Neural progenitor cell (in vitro differentiated cells): ENCODE measurements at regions not wholly inside any gene's neighbourhood (a gene's known extent, or its start where the extent isn't known, plus 50 kb on each side); places are given as distances from the start of the nearest gene placed in this dataset.

Source experiments
- DNase-seq: peaks from one replicate; pipeline ENCODE4 v3.0.0-alpha.2; 2016; ENCODE audit warnings: low spot score
- H2AFZ ChIP-seq: fragments of 200-600 bp; sonication (generic); replicated peaks from 2 replicates; pipeline ENCODE4 v1.6.1; 2016; ENCODE audit warnings: antibody characterized with exemption
- H3F3A ChIP-seq: fragments of 200-600 bp; sonication (generic); 2 replicates; pipeline ENCODE4 v1.6.1; 2016; ENCODE audit warnings: antibody characterized with exemption, low read depth
- H3K27ac ChIP-seq: fragments of 200-600 bp; sonication (generic); 2 replicates; pipeline ENCODE4 v1.5.1; 2016; ENCODE audit warnings: mild to moderate bottlenecking
- H3K27me3 ChIP-seq: fragments of 200-600 bp; sonication (generic); 2 replicates; pipeline ENCODE4 v1.6.1; 2016; ENCODE audit warnings: mild to moderate bottlenecking, moderate library complexity
- H3K36me3 ChIP-seq: fragments of 200-600 bp; sonication (generic); 2 replicates; pipeline ENCODE4 v1.5.1; 2016
- H3K4me1 ChIP-seq: fragments of 200-600 bp; sonication (generic); 2 replicates; pipeline ENCODE4 v1.6.1; 2016; ENCODE audit warnings: mixed run types
- H3K4me2 ChIP-seq: fragments of 200-600 bp; sonication (generic); 2 replicates; pipeline ENCODE4 v1.6.1; 2016
- H3K4me3 ChIP-seq: fragments of 200-600 bp; sonication (generic); 2 replicates; pipeline ENCODE4 v1.5.1; 2016
- H3K79me2 ChIP-seq: fragments of 200-600 bp; sonication (generic); 2 replicates; pipeline ENCODE4 v1.6.1; 2016; ENCODE audit warnings: low read depth
- H3K9ac ChIP-seq: fragments of 200-600 bp; sonication (generic); 2 replicates; pipeline ENCODE4 v1.6.1; 2016
- H3K9me3 ChIP-seq: fragments of 200-600 bp; sonication (generic); 2 replicates; pipeline ENCODE4 v1.5.1; 2016; ENCODE audit warnings: low read depth
- H4K20me1 ChIP-seq: fragments of 200-600 bp; sonication (generic); 2 replicates; pipeline ENCODE4 v1.6.1; 2016; ENCODE audit warnings: low read depth
- H3K27ac Mint-ChIP-seq: 3 replicates; pipeline ENCODE4 v1.8.0; 2021; ENCODE audit warnings: mixed read lengths
- H3K27me3 Mint-ChIP-seq: 2 replicates; pipeline ENCODE4 v1.8.0; 2022; ENCODE audit warnings: low read depth, mild to moderate bottlenecking, inconsistent platforms, moderate library complexity, mixed read lengths; ENCODE audit not compliant: insufficient read depth
- H3K36me3 Mint-ChIP-seq: 3 replicates; pipeline ENCODE4 v1.8.0; 2021; ENCODE audit warnings: mixed read lengths
- H3K4me1 Mint-ChIP-seq: 3 replicates; pipeline ENCODE4 v1.8.0; 2021; ENCODE audit warnings: mixed read lengths
- H3K4me3 Mint-ChIP-seq: 3 replicates; pipeline ENCODE4 v1.8.0; 2021; ENCODE audit warnings: mild to moderate bottlenecking, moderate library complexity, mixed read lengths
- H3K9me3 Mint-ChIP-seq: 3 replicates; pipeline ENCODE4 v1.8.0; 2020; ENCODE audit warnings: mixed read lengths
- EZH2 ChIP-seq: fragments of 200-600 bp; sonication (generic); IDR thresholded peaks from 2 replicates; pipeline ENCODE4 v1.6.1; 2017; ENCODE audit warnings: antibody characterized with exemption, mild to moderate bottlenecking, moderate library complexity
- EZH2phosphoT487 ChIP-seq: fragments of 200-600 bp; sonication (generic); IDR thresholded peaks from 2 replicates; pipeline ENCODE4 v1.6.1; 2017; ENCODE audit warnings: antibody characterized with exemption
- TF ChIP-seq, protein P1 (sequence below): fragments of 200-600 bp; sonication (generic); IDR thresholded peaks from 2 replicates; pipeline ENCODE4 v1.5.1; 2017; ENCODE audit warnings: antibody characterized with exemption, mild to moderate bottlenecking

DNA sequence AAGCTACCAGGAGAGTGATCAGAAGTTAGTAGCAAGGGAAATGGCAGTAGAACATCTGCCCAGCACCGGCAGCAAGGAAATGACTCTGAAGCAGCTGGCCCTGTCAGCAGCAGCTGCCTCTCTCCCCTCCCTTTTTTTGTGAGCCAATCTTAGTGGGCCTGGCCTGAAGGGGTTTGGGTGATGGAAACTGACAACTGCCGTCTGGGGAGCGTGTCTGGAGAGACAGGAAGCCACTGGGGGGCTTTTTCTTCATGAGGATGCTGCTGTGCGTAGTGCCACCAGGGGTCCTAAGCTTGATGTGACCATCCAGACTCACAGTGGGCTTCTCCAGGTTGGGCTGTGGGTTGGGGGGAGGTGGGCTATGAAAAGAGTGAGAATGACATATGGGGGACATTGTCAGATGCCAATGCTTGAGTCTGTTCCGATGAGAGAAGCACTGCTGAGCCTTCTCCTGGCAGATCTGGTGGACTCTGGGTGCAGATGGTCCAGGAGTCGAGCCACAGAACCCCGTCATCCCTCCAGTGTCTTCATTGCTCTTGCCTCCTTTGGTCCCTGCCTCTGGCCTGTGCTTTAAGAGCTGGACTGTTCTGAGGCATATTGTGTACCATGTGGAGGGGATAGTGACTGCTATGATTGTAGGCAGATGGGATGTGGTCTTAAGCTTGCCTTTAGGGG is 87.6 kb upstream of the HIF1A start:
- Histone ChIP-seq H3K27me3 (peaks cover 30% of the 10 kb centered on the region), H4K20me1 (peaks cover 32% of the 10 kb centered on the region), H3K4me2 (peak overlapping the region; percentile 65), H3K79me2 (no peaks in the 10 kb centered on the region), H3K36me3 (no peaks in the 10 kb centered on the region), H3K9me3 (no peaks in the 10 kb centered on the region), H3F3A (peaks cover 38% of the 10 kb centered on the region), H3K9ac (no peak overlapping the region), H3K4me1 (peaks cover 37% of the 10 kb centered on the region), H2AFZ (no peak overlapping the region), H3K27ac (no peak overlapping the region), H3K4me3 (no peak overlapping the region)
- Mint-ChIP-seq H3K27me3 (peaks cover 4% of the 10 kb centered on the region), H3K9me3 (no peaks in the 10 kb centered on the region), H3K4me3 (peak overlapping the region; percentile 48), H3K4me1 (peaks cover 56% of the 10 kb centered on the region), H3K27ac (peak overlapping the region; percentile 57), H3K36me3 (no peaks in the 10 kb centered on the region)
- TF ChIP-seq, protein P1, sequence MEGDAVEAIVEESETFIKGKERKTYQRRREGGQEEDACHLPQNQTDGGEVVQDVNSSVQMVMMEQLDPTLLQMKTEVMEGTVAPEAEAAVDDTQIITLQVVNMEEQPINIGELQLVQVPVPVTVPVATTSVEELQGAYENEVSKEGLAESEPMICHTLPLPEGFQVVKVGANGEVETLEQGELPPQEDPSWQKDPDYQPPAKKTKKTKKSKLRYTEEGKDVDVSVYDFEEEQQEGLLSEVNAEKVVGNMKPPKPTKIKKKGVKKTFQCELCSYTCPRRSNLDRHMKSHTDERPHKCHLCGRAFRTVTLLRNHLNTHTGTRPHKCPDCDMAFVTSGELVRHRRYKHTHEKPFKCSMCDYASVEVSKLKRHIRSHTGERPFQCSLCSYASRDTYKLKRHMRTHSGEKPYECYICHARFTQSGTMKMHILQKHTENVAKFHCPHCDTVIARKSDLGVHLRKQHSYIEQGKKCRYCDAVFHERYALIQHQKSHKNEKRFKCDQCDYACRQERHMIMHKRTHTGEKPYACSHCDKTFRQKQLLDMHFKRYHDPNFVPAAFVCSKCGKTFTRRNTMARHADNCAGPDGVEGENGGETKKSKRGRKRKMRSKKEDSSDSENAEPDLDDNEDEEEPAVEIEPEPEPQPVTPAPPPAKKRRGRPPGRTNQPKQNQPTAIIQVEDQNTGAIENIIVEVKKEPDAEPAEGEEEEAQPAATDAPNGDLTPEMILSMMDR: peak; percentile 29
- TF ChIP-seq EZH2: no peak
- DNase-seq: peak; percentile 28

- H2AFZ ChIP-seq: no peak overlapping the region
- peak overlapping the region; percentile 62 for H3K4me3 Mint-ChIP-seq
- peak overlapping the region; percentile 57 for H3K27ac Mint-ChIP-seq
- peaks cover 4% of the 10 kb centered on the region for H3K27me3 Mint-ChIP-seq
- H3F3A ChIP-seq: peaks cover 30% of the 10 kb centered on the region
- no peak overlapping the region for H3K27ac ChIP-seq
- no peaks in the 10 kb centered on the region for H3K36me3 ChIP-seq
- peak overlapping the region; percentile 65 for H3K4me2 ChIP-seq
- H3K9ac ChIP-seq: no peak overlapping the region
- H3K36me3 Mint-ChIP-seq: no peaks in the 10 kb centered on the region
- DNase-seq: peak; percentile 87
- H4K20me1 ChIP-seq: peaks cover 28% of the 10 kb centered on the region
- no peaks in the 10 kb centered on the region for H3K9me3 ChIP-seq
- peaks cover 49% of the 10 kb centered on the region for H3K4me1 Mint-ChIP-seq
- no peaks in the 10 kb centered on the region for H3K9me3 Mint-ChIP-seq
- H3K4me1 ChIP-seq: peaks cover 31% of the 10 kb centered on the region
- no peak overlapping the region for H3K4me3 ChIP-seq
- TF ChIP-seq EZH2 (no peak), EZH2phosphoT487 (no peak)
- TF ChIP-seq, protein P1: no peak
- no peaks in the 10 kb centered on the region for H3K79me2 ChIP-seq
- H3K27me3 ChIP-seq: peaks cover 30% of the 10 kb centered on the region
Observed at GRCh38 chr14:61608245-61609165, 86.8 kb upstream of the HIF1A start.

GRCh38 chr14:61609191-61609843 is 86.0 kb upstream of the HIF1A start:
- Mint-ChIP-seq H3K27me3 (peaks cover 4% of the 10 kb centered on the region), H3K36me3 (no peaks in the 10 kb centered on the region), H3K9me3 (no peaks in the 10 kb centered on the region), H3K4me1 (peaks cover 49% of the 10 kb centered on the region), H3K4me3 (no peak overlapping the region), H3K27ac (peak overlapping the region; percentile 9)
- DNase-seq: peak; percentile 79
- Histone ChIP-seq H3K4me2 (peak overlapping the region; percentile 65), H3K4me1 (peaks cover 31% of the 10 kb centered on the region), H3K9ac (no peak overlapping the region), H3K9me3 (no peaks in the 10 kb centered on the region), H3K79me2 (no peaks in the 10 kb centered on the region), H3K36me3 (no peaks in the 10 kb centered on the region), H2AFZ (no peak overlapping the region), H3K27me3 (peaks cover 30% of the 10 kb centered on the region), H3F3A (peaks cover 30% of the 10 kb centered on the region), H3K4me3 (no peak overlapping the region), H4K20me1 (peaks cover 28% of the 10 kb centered on the region), H3K27ac (no peak overlapping the region)
- no peak for TF ChIP-seq EZH2phosphoT487
